ENCODE measurements at regions not wholly inside any gene's neighbourhood (a gene's known extent, or its start where the extent isn't known, plus 50 kb on each side); places are given as distances from the start of the nearest gene placed in this dataset.

GRCh38 chr18:51861046-51861445, 479.0 kb upstream of the DCC start:
- DNase-seq: no peak

- DNase-seq: no peak
These were observed 477.8 kb upstream of the DCC start for GRCh38 chr18:51862051-51862715.

GRCh38 chr18:51864219-51864965, 475.6 kb upstream of the DCC start:
- DNase-seq: no peak

GRCh38 chr18:51865538-51865937, 474.5 kb upstream of the DCC start:
- DNase-seq: no peak

GRCh38 chr18:51867767-51868166, 472.2 kb upstream of the DCC start:
- no peak for DNase-seq

- no peak for DNase-seq
These were observed 461.3 kb upstream of the DCC start for GRCh38 chr18:51878724-51879123.

GRCh38 chr18:51879329-51879728, 460.7 kb upstream of the DCC start:
- no peak for DNase-seq

- no peak for DNase-seq
These were observed 458.6 kb upstream of the DCC start for GRCh38 chr18:51881394-51881793.

GRCh38 chr18:51884039-51884438, 456.0 kb upstream of the DCC start:
- no peak for DNase-seq

GRCh38 chr18:51890762-51891161, 449.2 kb upstream of the DCC start:
- DNase-seq: no peak

- DNase-seq: no peak
These were observed 448.1 kb upstream of the DCC start for GRCh38 chr18:51891876-51892275.

GRCh38 chr18:51897884-51898283, 442.1 kb upstream of the DCC start:
- DNase-seq: no peak

GRCh38 chr18:51907687-51908597, 432.1 kb upstream of the DCC start:
- DNase-seq: no peak

GRCh38 chr18:51908598-51908944, 431.4 kb upstream of the DCC start:
- DNase-seq: no peak

GRCh38 chr18:51911584-51911983, 428.4 kb upstream of the DCC start:
- no peak for DNase-seq

GRCh38 chr18:51912381-51912780, 427.6 kb upstream of the DCC start:
- DNase-seq: no peak

- no peak for DNase-seq
These were observed 424.8 kb upstream of the DCC start for GRCh38 chr18:51915176-51915575.

GRCh38 chr18:51921862-51922261, 418.1 kb upstream of the DCC start:
- no peak for DNase-seq

- no peak for DNase-seq
These were observed 406.1 kb upstream of the DCC start for GRCh38 chr18:51933903-51934302.

- DNase-seq: no peak
These were observed 403.9 kb upstream of the DCC start for GRCh38 chr18:51936115-51936514.

GRCh38 chr18:51941999-51942398, 398.0 kb upstream of the DCC start:
- no peak for DNase-seq

GRCh38 chr18:51943281-51943680, 396.7 kb upstream of the DCC start:
- no peak for DNase-seq

GRCh38 chr18:51946946-51947345, 393.1 kb upstream of the DCC start:
- no peak for DNase-seq

All from skin of body (tissue), 1 donor.